ENCODE measurements at regions not wholly inside any gene's neighbourhood (a gene's known extent, or its start where the extent isn't known, plus 50 kb on each side); places are given as distances from the start of the nearest gene placed in this dataset.
"Not testable (repeated sequence)": the region's sequence is repeated elsewhere in the genome, so short reads cannot be mapped to it uniquely, and the experiment has no call there.

GRCh38 chr21:14058566-14058965 lies 152.2 kb downstream of the LIPI start:
- no peak for DNase-seq
- Histone ChIP-seq H3K9me3 (no peaks in the 10 kb centered on the region), H3K4me1 (no peaks in the 10 kb centered on the region), H3K4me3 (replicated peaks in 1 of 3) (no peak overlapping the region), H3K27me3 (no peaks in the 10 kb centered on the region), H3K36me3 (no peaks in the 10 kb centered on the region), H3K27ac (no peak overlapping the region)
- WGBS, 2 donors = 100% methylated on average over 1 of the region's 2 CpGs; no CpG with 5 or more reads in 1 of the 2 donors
- TF ChIP-seq POLR2A (IDR thresholded peaks at IDR 0.05) (no peak), CTCF (IDR thresholded peaks at IDR 0.05) (no peak)
- intact Hi-C loops (cut with DNase I) = no loop called here

GRCh38 chr21:14057841-14058481 lies 152.8 kb downstream of the LIPI start:
- H3K27me3 ChIP-seq; H3K4me3 ChIP-seq (replicated peaks in 1 of 3); H3K27ac ChIP-seq; DNase-seq; H3K4me1 ChIP-seq; H3K9me3 ChIP-seq; intact Hi-C loops (cut with DNase I); H3K36me3 ChIP-seq: not testable (repeated sequence)
- 97 to 98% methylated on average over 7 to 9 of the region's 10 CpGs for WGBS, 2 donors

GRCh38 chr21:14057313-14057712 lies 153.4 kb downstream of the LIPI start:
- intact Hi-C loops (cut with DNase I) = no loop called here
- no peak overlapping the region for H3K4me3 ChIP-seq (replicated peaks in 1 of 3)
- no peak overlapping the region for H3K27ac ChIP-seq
- no peaks in the 10 kb centered on the region for H3K9me3 ChIP-seq
- DNase-seq = no peak
- WGBS, 2 donors = 97 to 100% methylated on average over 4 of the region's 4 CpGs
- H3K27me3 ChIP-seq = no peaks in the 10 kb centered on the region
- TF ChIP-seq CTCF (IDR thresholded peaks at IDR 0.05) (no peak), POLR2A (IDR thresholded peaks at IDR 0.05) (no peak)
- H3K4me1 ChIP-seq = no peaks in the 10 kb centered on the region
- no peaks in the 10 kb centered on the region for H3K36me3 ChIP-seq

GRCh38 chr21:14056771-14057191 lies 154.0 kb downstream of the LIPI start:
- Histone ChIP-seq H3K27me3 (no peaks in the 10 kb centered on the region), H3K4me1 (no peaks in the 10 kb centered on the region), H3K36me3 (no peaks in the 10 kb centered on the region), H3K27ac (no peak overlapping the region), H3K4me3 (replicated peaks in 1 of 3) (no peak overlapping the region), H3K9me3 (no peaks in the 10 kb centered on the region)
- no peak for DNase-seq
- intact Hi-C loops (cut with DNase I) = no loop called here
- TF ChIP-seq POLR2A (IDR thresholded peaks at IDR 0.05) (no peak), CTCF (IDR thresholded peaks at IDR 0.05) (no peak)
- 94 to 98% methylated on average over 7 to 9 of the region's 9 CpGs for WGBS, 2 donors

- H3K27me3 ChIP-seq; DNase-seq; H3K36me3 ChIP-seq; H3K27ac ChIP-seq; H3K4me3 ChIP-seq (replicated peaks in 1 of 3); H3K4me1 ChIP-seq; intact Hi-C loops (cut with DNase I); H3K9me3 ChIP-seq: not testable (repeated sequence)
- WGBS, 2 donors = 96 to 98% methylated on average over 6 of the region's 6 CpGs
These were observed 154.8 kb downstream of the LIPI start for GRCh38 chr21:14055746-14056515.

GRCh38 chr21:14054682-14055081 lies 156.1 kb downstream of the LIPI start:
- no peak overlapping the region for H3K4me3 ChIP-seq (replicated peaks in 1 of 3)
- no peaks in the 10 kb centered on the region for H3K27me3 ChIP-seq
- no peaks in the 10 kb centered on the region for H3K9me3 ChIP-seq
- H3K4me1 ChIP-seq = no peaks in the 10 kb centered on the region
- 100% methylated on average over 2 to 3 of the region's 3 CpGs for WGBS, 2 donors
- no peak for DNase-seq
- no peak for TF ChIP-seq CTCF (IDR thresholded peaks at IDR 0.05)
- TF ChIP-seq POLR2A (IDR thresholded peaks at IDR 0.05) = no peak
- no peak overlapping the region for H3K27ac ChIP-seq
- intact Hi-C loops (cut with DNase I) = no loop called here
- H3K36me3 ChIP-seq = no peaks in the 10 kb centered on the region
